Activated B cell treated with CpG ODN at 0.5 μM for 24 hours (primary cell): ENCODE measurements at regions not wholly inside any gene's neighbourhood (a gene's known extent, or its start where the extent isn't known, plus 50 kb on each side); places are given as distances from the start of the nearest gene placed in this dataset.

ENCODE experiments used
- ATAC-seq: fragments of 200-7000 bp; cut with Tn5 transposase; one replicate; pipeline ENCODE4 v1.10.0; 2021; ENCODE audit warnings: low read depth, mild to moderate bottlenecking, moderate library complexity
- CTCF ChIA-PET: fragments of 350-600 bp; sonication (Branson Sonifier 250); formaldehyde crosslinking; loops from one replicate; lab custom pipeline; 2021; ENCODE audit warnings: antibody characterized with exemption; lab: Charles Lee
- POLR2A ChIA-PET: fragments of 350-600 bp; sonication (Branson Sonifier 250); formaldehyde crosslinking; loops from one replicate; lab custom pipeline; 2021; ENCODE audit warnings: antibody characterized with exemption; lab: Charles Lee
- DNase-seq: peaks from one replicate; pipeline ENCODE4 v3.0.0; 2022
- H3K27ac Mint-ChIP-seq: one replicate; pipeline ENCODE4 v1.8.0; 2020; ENCODE audit warnings: mixed read lengths
- H3K27me3 Mint-ChIP-seq: one replicate; pipeline ENCODE4 v1.8.0; 2021; ENCODE audit warnings: mixed read lengths
- H3K36me3 Mint-ChIP-seq: one replicate; pipeline ENCODE4 v1.8.0; 2021; ENCODE audit warnings: low read depth, mixed read lengths
- H3K4me1 Mint-ChIP-seq: one replicate; pipeline ENCODE4 v1.8.0; 2021; ENCODE audit warnings: mixed read lengths
- H3K4me3 Mint-ChIP-seq: one replicate; pipeline ENCODE4 v1.8.0; 2020; ENCODE audit warnings: mild to moderate bottlenecking, mixed read lengths
- H3K9me3 Mint-ChIP-seq: one replicate; pipeline ENCODE4 v1.8.0; 2020; ENCODE audit warnings: mixed read lengths
- intact Hi-C: fragments of 100-400 bp; cut with micrococcal nuclease; formaldehyde crosslinking; loops from one replicate; pipeline ENCODE4 v1.15.1; 2024
- TF ChIP-seq, protein P1 (sequence below): fragments of 200-600 bp; IDR thresholded peaks from one replicate; pipeline ENCODE4 v1.8.0; 2022; ENCODE audit warnings: antibody characterized with exemption, mild to moderate bottlenecking

DNA sequence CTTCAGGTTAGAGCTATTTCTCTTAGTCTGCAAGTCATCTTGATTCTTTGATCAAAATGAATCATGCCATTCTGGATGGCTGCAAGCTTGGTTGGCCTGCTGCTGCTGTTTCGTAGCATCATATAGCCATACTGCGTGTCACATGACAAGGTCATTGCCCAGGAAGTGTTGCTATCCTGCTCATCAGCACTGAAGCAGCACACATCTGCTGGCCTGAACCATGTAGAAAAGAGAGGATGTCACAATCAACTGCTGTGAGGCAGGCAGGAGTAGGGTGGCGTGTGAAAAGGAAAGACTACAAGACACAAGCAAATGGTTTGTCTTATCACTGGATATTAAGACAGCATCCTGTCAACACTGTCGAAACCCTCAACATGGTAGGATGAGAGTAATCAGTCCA, 376.7 kb upstream of the RORB start:
- Mint-ChIP-seq H3K4me3 (no peak overlapping the region), H3K4me1 (no peaks in the 10 kb centered on the region), H3K36me3 (no peaks in the 10 kb centered on the region), H3K9me3 (peaks cover 3% of the 10 kb centered on the region), H3K27ac (no peak overlapping the region), H3K27me3 (no peaks in the 10 kb centered on the region)
- ChIA-PET POLR2A (no interaction called here), CTCF (no interaction called here)
- DNase-seq (no peak), ATAC-seq (no peak)
- TF ChIP-seq, protein P1, sequence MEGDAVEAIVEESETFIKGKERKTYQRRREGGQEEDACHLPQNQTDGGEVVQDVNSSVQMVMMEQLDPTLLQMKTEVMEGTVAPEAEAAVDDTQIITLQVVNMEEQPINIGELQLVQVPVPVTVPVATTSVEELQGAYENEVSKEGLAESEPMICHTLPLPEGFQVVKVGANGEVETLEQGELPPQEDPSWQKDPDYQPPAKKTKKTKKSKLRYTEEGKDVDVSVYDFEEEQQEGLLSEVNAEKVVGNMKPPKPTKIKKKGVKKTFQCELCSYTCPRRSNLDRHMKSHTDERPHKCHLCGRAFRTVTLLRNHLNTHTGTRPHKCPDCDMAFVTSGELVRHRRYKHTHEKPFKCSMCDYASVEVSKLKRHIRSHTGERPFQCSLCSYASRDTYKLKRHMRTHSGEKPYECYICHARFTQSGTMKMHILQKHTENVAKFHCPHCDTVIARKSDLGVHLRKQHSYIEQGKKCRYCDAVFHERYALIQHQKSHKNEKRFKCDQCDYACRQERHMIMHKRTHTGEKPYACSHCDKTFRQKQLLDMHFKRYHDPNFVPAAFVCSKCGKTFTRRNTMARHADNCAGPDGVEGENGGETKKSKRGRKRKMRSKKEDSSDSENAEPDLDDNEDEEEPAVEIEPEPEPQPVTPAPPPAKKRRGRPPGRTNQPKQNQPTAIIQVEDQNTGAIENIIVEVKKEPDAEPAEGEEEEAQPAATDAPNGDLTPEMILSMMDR, result no peak
- intact Hi-C loops, result no loop called here

DNA sequence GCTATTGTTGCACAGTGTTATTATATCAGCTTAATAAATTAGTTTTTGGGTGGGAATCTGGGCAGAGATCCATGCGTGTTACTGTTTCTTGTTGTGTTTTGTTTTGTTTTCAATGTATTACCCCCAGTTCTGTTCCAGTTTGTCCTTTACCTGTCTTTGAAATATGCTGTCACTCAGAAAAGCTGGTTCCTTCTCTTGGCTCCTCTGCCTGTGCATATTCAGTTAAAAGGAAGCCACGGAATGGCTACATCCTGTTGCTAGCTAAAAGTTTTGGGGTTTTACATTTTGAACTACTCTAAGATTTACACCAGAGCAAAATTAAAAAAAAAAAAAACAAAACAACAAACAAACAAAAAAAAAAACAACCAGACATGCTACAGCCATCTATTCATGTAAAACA, 374.9 kb upstream of the RORB start:
- POLR2A ChIA-PET, result no interaction called here
- intact Hi-C loops, result no loop called here
- no peaks in the 10 kb centered on the region for H3K4me1 Mint-ChIP-seq

DNA sequence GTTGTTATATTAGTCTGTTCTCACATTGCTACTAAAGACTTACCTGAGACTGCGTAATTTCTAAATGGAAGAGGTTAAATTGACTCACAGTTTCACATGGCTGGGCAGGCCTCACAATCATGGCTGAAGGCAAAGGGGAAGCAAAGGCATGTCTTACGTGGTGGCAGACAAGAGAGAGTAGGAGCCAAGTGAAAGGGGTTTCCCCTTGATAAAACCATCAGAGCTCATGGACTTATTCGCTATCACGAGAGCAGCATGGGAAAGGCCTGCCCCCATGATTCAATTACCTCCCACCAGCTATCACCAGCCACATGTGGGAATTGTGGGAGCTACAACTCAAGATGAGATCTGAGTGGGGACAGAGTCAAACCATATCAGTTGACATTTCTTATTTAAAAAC, 374.5 kb upstream of the RORB start:
- H3K9me3 Mint-ChIP-seq, result peaks cover 3% of the 10 kb centered on the region
- ChIA-PET POLR2A (no interaction called here), CTCF (no interaction called here)
- H3K27ac Mint-ChIP-seq, result no peak overlapping the region
- intact Hi-C loops, result no loop called here
- TF ChIP-seq, protein P1, result no peak
- no peak for DNase-seq
- ATAC-seq, result no peak
- H3K4me3 Mint-ChIP-seq, result no peak overlapping the region
- H3K27me3 Mint-ChIP-seq, result no peaks in the 10 kb centered on the region
- no peaks in the 10 kb centered on the region for H3K4me1 Mint-ChIP-seq
- no peaks in the 10 kb centered on the region for H3K36me3 Mint-ChIP-seq

More for the DNA sequence above, 374.9 kb upstream of the RORB start:
- TF ChIP-seq, protein P1, result no peak
- Mint-ChIP-seq H3K4me3 (no peak overlapping the region), H3K27me3 (no peaks in the 10 kb centered on the region), H3K36me3 (no peaks in the 10 kb centered on the region), H3K9me3 (peaks cover 3% of the 10 kb centered on the region), H3K27ac (no peak overlapping the region)
- ATAC-seq, result no peak
- CTCF ChIA-PET, result no interaction called here
- no peak for DNase-seq

DNA sequence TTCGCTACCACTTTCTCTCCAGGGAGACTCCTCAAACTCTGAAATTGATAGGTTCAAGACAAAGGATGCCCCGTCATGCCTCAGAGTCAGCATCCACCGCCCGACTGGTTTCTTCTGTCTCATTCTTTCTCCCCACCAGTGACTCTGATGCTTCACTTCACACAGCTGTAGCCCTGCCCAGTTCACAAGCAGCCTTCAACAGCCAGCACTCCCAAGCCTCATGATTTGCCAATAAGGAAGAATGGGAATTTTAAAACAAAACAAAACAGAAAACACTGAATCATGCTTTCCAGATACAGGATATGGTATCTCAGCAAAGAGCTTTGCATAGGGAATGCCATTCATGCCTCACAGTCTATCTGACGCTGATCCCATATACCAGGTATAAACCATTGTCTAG, 371.2 kb upstream of the RORB start:
- H3K4me1 Mint-ChIP-seq, result no peaks in the 10 kb centered on the region
- POLR2A ChIA-PET, result no interaction called here
- no peak overlapping the region for H3K27ac Mint-ChIP-seq

GRCh38 chr9:74132986-74133385, 364.1 kb upstream of the RORB start:
- ChIA-PET CTCF (no interaction called here), POLR2A (no interaction called here)
- no peaks in the 10 kb centered on the region for H3K9me3 Mint-ChIP-seq
- H3K4me1 Mint-ChIP-seq, result no peaks in the 10 kb centered on the region
- intact Hi-C loops, result no loop called here
- H3K4me3 Mint-ChIP-seq, result no peak overlapping the region
- TF ChIP-seq, protein P1, result no peak
- H3K27ac Mint-ChIP-seq, result no peak overlapping the region
- no peaks in the 10 kb centered on the region for H3K36me3 Mint-ChIP-seq
- ATAC-seq, result no peak
- H3K27me3 Mint-ChIP-seq, result no peaks in the 10 kb centered on the region
- DNase-seq, result no peak

More for the DNA sequence above, 371.2 kb upstream of the RORB start:
- Mint-ChIP-seq H3K9me3 (no peaks in the 10 kb centered on the region), H3K4me3 (no peak overlapping the region), H3K27me3 (no peaks in the 10 kb centered on the region), H3K36me3 (no peaks in the 10 kb centered on the region)
- ATAC-seq (no peak), DNase-seq (no peak)
- TF ChIP-seq, protein P1, result no peak
- CTCF ChIA-PET, result no interaction called here
- intact Hi-C loops, result no loop called here
